ENCODE measurements at regions not wholly inside any gene's neighbourhood (a gene's known extent, or its start where the extent isn't known, plus 50 kb on each side); places are given as distances from the start of the nearest gene placed in this dataset.
"Not testable (repeated sequence)": the region's sequence is repeated elsewhere in the genome, so short reads cannot be mapped to it uniquely, and the experiment has no call there.

- Histone ChIP-seq H3K27ac (ENCODE audit: insufficient read depth, low read length, poor library complexity, severe bottlenecking) (no peak overlapping the region), H3K36me3 (ENCODE audit: control insufficient read depth, insufficient read depth, low read length) (no peaks in the 10 kb centered on the region), H3K27me3 (replicated peaks; ENCODE audit: control insufficient read depth, insufficient read depth, low read length, poor library complexity, severe bottlenecking) (no peaks in the 10 kb centered on the region), H3K9me3 (ENCODE audit: control insufficient read depth, low read length) (no peaks in the 10 kb centered on the region), H3K4me3 (ENCODE audit: insufficient read depth, low read depth, low read length, poor library complexity, severe bottlenecking) (no peak overlapping the region), H3K4me1 (ENCODE audit: control insufficient read depth, insufficient read depth, low read length, poor library complexity, severe bottlenecking) (no peaks in the 10 kb centered on the region)
- no peak for DNase-seq
Observed at GRCh38 chr3:26474706-26475105, 147.9 kb upstream of the LRRC3B start.

- Histone ChIP-seq H3K27me3 (replicated peaks; ENCODE audit: control insufficient read depth, insufficient read depth, low read length, poor library complexity, severe bottlenecking) (no peaks in the 10 kb centered on the region), H3K27ac (ENCODE audit: insufficient read depth, low read length, poor library complexity, severe bottlenecking) (no peak overlapping the region), H3K4me1 (ENCODE audit: control insufficient read depth, insufficient read depth, low read length, poor library complexity, severe bottlenecking) (no peaks in the 10 kb centered on the region), H3K36me3 (ENCODE audit: control insufficient read depth, insufficient read depth, low read length) (no peaks in the 10 kb centered on the region), H3K4me3 (ENCODE audit: insufficient read depth, low read depth, low read length, poor library complexity, severe bottlenecking) (no peak overlapping the region), H3K9me3 (ENCODE audit: control insufficient read depth, low read length) (no peaks in the 10 kb centered on the region)
- no peak for DNase-seq
Observed at GRCh38 chr3:26480377-26480776, 142.2 kb upstream of the LRRC3B start.

GRCh38 chr3:26484140-26484539 is 138.4 kb upstream of the LRRC3B start:
- DNase-seq = no peak
- H3K4me1 ChIP-seq (ENCODE audit: control insufficient read depth, insufficient read depth, low read length, poor library complexity, severe bottlenecking) = no peaks in the 10 kb centered on the region
- H3K27me3 ChIP-seq (replicated peaks; ENCODE audit: control insufficient read depth, insufficient read depth, low read length, poor library complexity, severe bottlenecking) = no peaks in the 10 kb centered on the region
- H3K36me3 ChIP-seq (ENCODE audit: control insufficient read depth, insufficient read depth, low read length) = no peaks in the 10 kb centered on the region
- H3K27ac ChIP-seq (ENCODE audit: insufficient read depth, low read length, poor library complexity, severe bottlenecking) = no peak overlapping the region
- H3K9me3 ChIP-seq (ENCODE audit: control insufficient read depth, low read length) = no peaks in the 10 kb centered on the region
- no peak overlapping the region for H3K4me3 ChIP-seq (ENCODE audit: insufficient read depth, low read depth, low read length, poor library complexity, severe bottlenecking)

GRCh38 chr3:26498271-26498670 is 124.3 kb upstream of the LRRC3B start:
- Histone ChIP-seq H3K4me1 (ENCODE audit: control insufficient read depth, insufficient read depth, low read length, poor library complexity, severe bottlenecking) (no peaks in the 10 kb centered on the region), H3K27ac (ENCODE audit: insufficient read depth, low read length, poor library complexity, severe bottlenecking) (no peak overlapping the region), H3K4me3 (ENCODE audit: insufficient read depth, low read depth, low read length, poor library complexity, severe bottlenecking) (no peak overlapping the region), H3K9me3 (ENCODE audit: control insufficient read depth, low read length) (no peaks in the 10 kb centered on the region), H3K27me3 (replicated peaks; ENCODE audit: control insufficient read depth, insufficient read depth, low read length, poor library complexity, severe bottlenecking) (no peaks in the 10 kb centered on the region), H3K36me3 (ENCODE audit: control insufficient read depth, insufficient read depth, low read length) (no peaks in the 10 kb centered on the region)
- DNase-seq = no peak

GRCh38 chr3:26505399-26505798 is 117.2 kb upstream of the LRRC3B start:
- H3K36me3 ChIP-seq (ENCODE audit: control insufficient read depth, insufficient read depth, low read length) = no peaks in the 10 kb centered on the region
- no peak overlapping the region for H3K27ac ChIP-seq (ENCODE audit: insufficient read depth, low read length, poor library complexity, severe bottlenecking)
- H3K9me3 ChIP-seq (ENCODE audit: control insufficient read depth, low read length) = no peaks in the 10 kb centered on the region
- no peaks in the 10 kb centered on the region for H3K27me3 ChIP-seq (replicated peaks; ENCODE audit: control insufficient read depth, insufficient read depth, low read length, poor library complexity, severe bottlenecking)
- no peak for DNase-seq
- H3K4me3 ChIP-seq (ENCODE audit: insufficient read depth, low read depth, low read length, poor library complexity, severe bottlenecking) = no peak overlapping the region
- H3K4me1 ChIP-seq (ENCODE audit: control insufficient read depth, insufficient read depth, low read length, poor library complexity, severe bottlenecking) = no peaks in the 10 kb centered on the region

GRCh38 chr3:26514445-26515029 is 108.0 kb upstream of the LRRC3B start:
- DNase-seq; H3K36me3 ChIP-seq (ENCODE audit: control insufficient read depth, insufficient read depth, low read length); H3K27me3 ChIP-seq (replicated peaks; ENCODE audit: control insufficient read depth, insufficient read depth, low read length, poor library complexity, severe bottlenecking); H3K4me1 ChIP-seq (ENCODE audit: control insufficient read depth, insufficient read depth, low read length, poor library complexity, severe bottlenecking); H3K9me3 ChIP-seq (ENCODE audit: control insufficient read depth, low read length); H3K4me3 ChIP-seq (ENCODE audit: insufficient read depth, low read depth, low read length, poor library complexity, severe bottlenecking); H3K27ac ChIP-seq (ENCODE audit: insufficient read depth, low read length, poor library complexity, severe bottlenecking): not testable (repeated sequence)

GRCh38 chr3:26515351-26515750 is 107.2 kb upstream of the LRRC3B start:
- Histone ChIP-seq H3K4me3 (ENCODE audit: insufficient read depth, low read depth, low read length, poor library complexity, severe bottlenecking) (no peak overlapping the region), H3K4me1 (ENCODE audit: control insufficient read depth, insufficient read depth, low read length, poor library complexity, severe bottlenecking) (no peaks in the 10 kb centered on the region), H3K36me3 (ENCODE audit: control insufficient read depth, insufficient read depth, low read length) (no peaks in the 10 kb centered on the region), H3K27ac (ENCODE audit: insufficient read depth, low read length, poor library complexity, severe bottlenecking) (no peak overlapping the region), H3K27me3 (replicated peaks; ENCODE audit: control insufficient read depth, insufficient read depth, low read length, poor library complexity, severe bottlenecking) (no peaks in the 10 kb centered on the region), H3K9me3 (ENCODE audit: control insufficient read depth, low read length) (no peaks in the 10 kb centered on the region)
- no peak for DNase-seq

GRCh38 chr3:26521261-26521660 is 101.3 kb upstream of the LRRC3B start:
- no peaks in the 10 kb centered on the region for H3K4me1 ChIP-seq (ENCODE audit: control insufficient read depth, insufficient read depth, low read length, poor library complexity, severe bottlenecking)
- no peaks in the 10 kb centered on the region for H3K27me3 ChIP-seq (replicated peaks; ENCODE audit: control insufficient read depth, insufficient read depth, low read length, poor library complexity, severe bottlenecking)
- H3K9me3 ChIP-seq (ENCODE audit: control insufficient read depth, low read length) = peaks cover 3% of the 10 kb centered on the region
- no peaks in the 10 kb centered on the region for H3K36me3 ChIP-seq (ENCODE audit: control insufficient read depth, insufficient read depth, low read length)
- DNase-seq = no peak
- H3K4me3 ChIP-seq (ENCODE audit: insufficient read depth, low read depth, low read length, poor library complexity, severe bottlenecking) = no peak overlapping the region
- H3K27ac ChIP-seq (ENCODE audit: insufficient read depth, low read length, poor library complexity, severe bottlenecking) = no peak overlapping the region

- no peaks in the 10 kb centered on the region for H3K4me1 ChIP-seq (ENCODE audit: control insufficient read depth, insufficient read depth, low read length, poor library complexity, severe bottlenecking)
- H3K27ac ChIP-seq (ENCODE audit: insufficient read depth, low read length, poor library complexity, severe bottlenecking) = no peak overlapping the region
- H3K27me3 ChIP-seq (replicated peaks; ENCODE audit: control insufficient read depth, insufficient read depth, low read length, poor library complexity, severe bottlenecking) = no peaks in the 10 kb centered on the region
- H3K9me3 ChIP-seq (ENCODE audit: control insufficient read depth, low read length) = peaks cover 3% of the 10 kb centered on the region
- DNase-seq = no peak
- no peaks in the 10 kb centered on the region for H3K36me3 ChIP-seq (ENCODE audit: control insufficient read depth, insufficient read depth, low read length)
- H3K4me3 ChIP-seq (ENCODE audit: insufficient read depth, low read depth, low read length, poor library complexity, severe bottlenecking) = no peak overlapping the region
Observed at GRCh38 chr3:26522919-26523318, 99.7 kb upstream of the LRRC3B start.

GRCh38 chr3:26525013-26525412 is 97.6 kb upstream of the LRRC3B start:
- H3K27me3 ChIP-seq (replicated peaks; ENCODE audit: control insufficient read depth, insufficient read depth, low read length, poor library complexity, severe bottlenecking) = no peaks in the 10 kb centered on the region
- H3K4me1 ChIP-seq (ENCODE audit: control insufficient read depth, insufficient read depth, low read length, poor library complexity, severe bottlenecking) = no peaks in the 10 kb centered on the region
- DNase-seq = no peak
- H3K4me3 ChIP-seq (ENCODE audit: insufficient read depth, low read depth, low read length, poor library complexity, severe bottlenecking) = no peak overlapping the region
- no peak overlapping the region for H3K27ac ChIP-seq (ENCODE audit: insufficient read depth, low read length, poor library complexity, severe bottlenecking)
- peaks cover 3% of the 10 kb centered on the region for H3K9me3 ChIP-seq (ENCODE audit: control insufficient read depth, low read length)
- no peaks in the 10 kb centered on the region for H3K36me3 ChIP-seq (ENCODE audit: control insufficient read depth, insufficient read depth, low read length)
